ENCODE measurements at regions not wholly inside any gene's neighbourhood (a gene's known extent, or its start where the extent isn't known, plus 50 kb on each side); places are given as distances from the start of the nearest gene placed in this dataset.

GRCh38 chr6:78580923-78581322 lies 286.4 kb upstream of the IRAK1BP1 start:
- Histone ChIP-seq H3K36me3 (ENCODE audit: low read depth) (no peaks in the 10 kb centered on the region), H3K27ac (ENCODE audit: poor library complexity, severe bottlenecking) (no peak overlapping the region), H3K27me3 (ENCODE audit: insufficient read depth, poor library complexity, severe bottlenecking) (no peaks in the 10 kb centered on the region), H3K9me3 (ENCODE audit: severe bottlenecking) (no peaks in the 10 kb centered on the region), H3K4me3 (ENCODE audit: severe bottlenecking) (no peak overlapping the region), H3K4me1 (ENCODE audit: insufficient read depth, poor library complexity, severe bottlenecking) (no peaks in the 10 kb centered on the region)
- no peak for TF ChIP-seq CTCF (IDR thresholded peaks at IDR 0.05; ENCODE audit: poor library complexity, severe bottlenecking)
- ATAC-seq (ENCODE audit: low read depth) (no peak), DNase-seq (ENCODE audit: low spot score) (no peak)

DNA sequence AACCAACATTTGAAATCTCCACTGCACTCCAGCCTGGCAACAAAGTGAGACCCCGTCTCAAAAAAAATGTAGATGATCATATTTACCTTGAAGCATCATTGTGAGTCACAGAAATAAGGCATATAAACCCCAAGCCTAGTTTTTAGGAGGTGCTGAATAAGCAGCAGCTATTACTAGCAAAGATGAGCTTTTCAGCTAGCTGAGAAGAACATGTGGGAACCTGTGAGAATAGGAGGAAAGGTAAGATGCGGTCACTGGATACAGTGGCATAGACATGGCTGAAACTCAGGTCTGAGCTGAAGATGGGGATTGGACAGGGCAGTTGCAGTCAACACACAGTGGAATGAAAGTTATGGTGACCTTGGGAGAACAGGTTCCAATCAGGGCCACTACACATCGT lies 284.3 kb upstream of the IRAK1BP1 start:
- Histone ChIP-seq H3K9me3 (ENCODE audit: severe bottlenecking) (no peaks in the 10 kb centered on the region), H3K4me1 (ENCODE audit: insufficient read depth, poor library complexity, severe bottlenecking) (no peaks in the 10 kb centered on the region), H3K4me3 (ENCODE audit: severe bottlenecking) (no peak overlapping the region), H3K27me3 (ENCODE audit: insufficient read depth, poor library complexity, severe bottlenecking) (no peaks in the 10 kb centered on the region), H3K27ac (ENCODE audit: poor library complexity, severe bottlenecking) (no peak overlapping the region), H3K36me3 (ENCODE audit: low read depth) (no peaks in the 10 kb centered on the region)
- TF ChIP-seq CTCF (IDR thresholded peaks at IDR 0.05; ENCODE audit: poor library complexity, severe bottlenecking): no peak
- DNase-seq (ENCODE audit: low spot score) (no peak), ATAC-seq (ENCODE audit: low read depth) (no peak)

DNA sequence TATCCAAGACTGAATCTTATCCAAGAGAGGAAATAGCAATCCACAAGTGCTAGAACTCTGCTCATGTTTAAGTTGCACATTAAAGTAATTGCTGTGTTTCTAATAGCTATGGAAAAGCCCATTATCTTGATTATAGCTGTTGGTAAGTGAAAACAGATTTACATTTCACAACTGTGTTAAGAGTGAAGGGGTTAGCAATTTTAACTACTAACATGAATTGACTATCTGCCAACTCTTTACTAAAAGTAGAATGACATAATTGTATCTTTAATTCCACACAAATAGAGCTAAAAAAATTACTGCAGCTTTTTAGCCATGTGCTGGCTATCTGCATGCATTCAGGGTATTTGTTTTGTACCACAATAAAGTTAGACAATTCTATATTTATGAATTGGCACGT lies 277.9 kb upstream of the IRAK1BP1 start:
- no peaks in the 10 kb centered on the region for H3K9me3 ChIP-seq (ENCODE audit: severe bottlenecking)
- H3K27ac ChIP-seq (ENCODE audit: poor library complexity, severe bottlenecking): no peak overlapping the region
- ATAC-seq (ENCODE audit: low read depth): no peak
- H3K4me1 ChIP-seq (ENCODE audit: insufficient read depth, poor library complexity, severe bottlenecking): no peaks in the 10 kb centered on the region
- DNase-seq (ENCODE audit: low spot score): no peak
- H3K4me3 ChIP-seq (ENCODE audit: severe bottlenecking): no peak overlapping the region
- TF ChIP-seq CTCF (IDR thresholded peaks at IDR 0.05; ENCODE audit: poor library complexity, severe bottlenecking): no peak
- no peaks in the 10 kb centered on the region for H3K36me3 ChIP-seq (ENCODE audit: low read depth)
- no peaks in the 10 kb centered on the region for H3K27me3 ChIP-seq (ENCODE audit: insufficient read depth, poor library complexity, severe bottlenecking)

DNA sequence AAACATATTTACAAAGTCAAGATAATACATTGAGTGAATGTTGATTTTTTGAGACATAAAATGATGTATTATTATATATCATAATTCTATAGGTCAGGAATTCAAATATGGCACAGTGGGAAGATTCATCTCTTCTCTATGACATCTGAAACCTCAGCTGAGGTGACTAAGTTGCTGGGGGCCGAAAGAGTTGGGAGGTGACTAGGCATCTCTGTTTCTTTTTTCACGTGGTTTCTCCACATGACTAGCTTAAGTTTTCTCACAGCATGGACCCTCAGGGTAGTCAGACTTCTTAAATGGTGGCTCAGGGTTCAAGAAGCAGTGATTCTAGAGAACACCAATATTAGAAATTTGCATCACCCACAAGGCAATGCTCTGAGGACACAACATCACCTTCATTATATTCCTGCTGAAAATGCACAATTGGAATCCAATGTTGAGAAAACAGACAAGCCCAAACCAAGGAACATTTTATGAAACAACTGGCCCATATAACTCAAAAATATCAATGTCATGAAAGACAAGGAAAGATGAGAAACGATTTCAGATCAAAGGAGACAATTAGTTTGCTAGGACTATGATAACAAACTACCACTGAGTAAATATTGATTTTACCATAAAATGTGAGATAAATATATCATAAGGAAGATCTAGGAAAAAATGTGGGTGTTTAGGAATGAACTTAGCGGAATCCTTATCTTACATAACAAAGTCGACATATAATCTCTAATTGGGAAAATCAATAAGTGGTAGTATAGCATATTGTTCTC lies 273.3 kb upstream of the IRAK1BP1 start:
- H3K27ac ChIP-seq (ENCODE audit: poor library complexity, severe bottlenecking): no peak overlapping the region
- no peaks in the 10 kb centered on the region for H3K36me3 ChIP-seq (ENCODE audit: low read depth)
- peaks cover 13% of the 10 kb centered on the region for H3K4me1 ChIP-seq (ENCODE audit: insufficient read depth, poor library complexity, severe bottlenecking)
- no peak; the same call in 2 of the 3 replicates for ATAC-seq (ENCODE audit: low read depth)
- no peaks in the 10 kb centered on the region for H3K9me3 ChIP-seq (ENCODE audit: severe bottlenecking)
- no peak overlapping the region for H3K4me3 ChIP-seq (ENCODE audit: severe bottlenecking)
- TF ChIP-seq CTCF (IDR thresholded peaks at IDR 0.05; ENCODE audit: poor library complexity, severe bottlenecking): no peak
- no peaks in the 10 kb centered on the region for H3K27me3 ChIP-seq (ENCODE audit: insufficient read depth, poor library complexity, severe bottlenecking)
- DNase-seq (ENCODE audit: low spot score): no peak

- DNase-seq (ENCODE audit: low spot score) (no peak), ATAC-seq (ENCODE audit: low read depth) (no peak)
- H3K36me3 ChIP-seq (ENCODE audit: low read depth): no peaks in the 10 kb centered on the region
- H3K27ac ChIP-seq (ENCODE audit: poor library complexity, severe bottlenecking): no peak overlapping the region
- no peaks in the 10 kb centered on the region for H3K27me3 ChIP-seq (ENCODE audit: insufficient read depth, poor library complexity, severe bottlenecking)
- H3K9me3 ChIP-seq (ENCODE audit: severe bottlenecking): no peaks in the 10 kb centered on the region
- H3K4me1 ChIP-seq (ENCODE audit: insufficient read depth, poor library complexity, severe bottlenecking): peaks cover 18% of the 10 kb centered on the region
- no peak overlapping the region for H3K4me3 ChIP-seq (ENCODE audit: severe bottlenecking)
- TF ChIP-seq CTCF (IDR thresholded peaks at IDR 0.05; ENCODE audit: poor library complexity, severe bottlenecking): no peak
Measured at GRCh38 chr6:78594668-78595066, 272.7 kb upstream of the IRAK1BP1 start.

Measured in RWPE2 (cell line).